Astrocyte (in vitro differentiated cells and primary cell): ENCODE measurements at regions not wholly inside any gene's neighbourhood (a gene's known extent, or its start where the extent isn't known, plus 50 kb on each side); places are given as distances from the start of the nearest gene placed in this dataset.

ENCODE experiments used
- DNase-seq: peaks from one replicate; pipeline ENCODE4 v3.0.0-alpha.2; 2010; ENCODE audit warnings: low read depth
- FAIRE-seq: peaks from 2 replicates; lab custom pipeline; 2011; peaks lifted over from hg19 to GRCh38; lab: Jason Lieb, UNC
- H2AFZ ChIP-seq: 2 replicates; pipeline ENCODE4 v1.6.0; 2012; ENCODE audit warnings: low read depth, low read length, inconsistent platforms
- H3K27ac ChIP-seq: 2 replicates; pipeline ENCODE4 v1.5.1; 2011; ENCODE audit warnings: low read depth, low read length, inconsistent platforms
- H3K27me3 ChIP-seq: 2 replicates; pipeline ENCODE4 v1.6.0; 2011; ENCODE audit warnings: low read length, inconsistent platforms; ENCODE audit not compliant: insufficient read depth
- H3K36me3 ChIP-seq: 2 replicates; pipeline ENCODE4 v1.5.1; 2011; ENCODE audit warnings: low read length, inconsistent platforms; ENCODE audit not compliant: insufficient read depth
- H3K4me1 ChIP-seq: 2 replicates; pipeline ENCODE4 v1.5.1; 2011; ENCODE audit warnings: low read length, inconsistent platforms; ENCODE audit not compliant: insufficient read depth
- H3K4me2 ChIP-seq: 2 replicates; pipeline ENCODE4 v1.6.0; 2012; ENCODE audit warnings: low read length, inconsistent platforms
- H3K4me3 ChIP-seq: 2 replicates; pipeline ENCODE4 v1.5.1; 2011; ENCODE audit warnings: low read depth, mild to moderate bottlenecking, low read length, inconsistent platforms; ENCODE audit not compliant: insufficient read depth
- H3K79me2 ChIP-seq: 2 replicates; pipeline ENCODE4 v1.6.0; 2012; ENCODE audit warnings: mild to moderate bottlenecking, low read length, inconsistent platforms; ENCODE audit not compliant: insufficient read depth
- H3K9ac ChIP-seq: 2 replicates; pipeline ENCODE4 v1.6.0; 2012; ENCODE audit warnings: mild to moderate bottlenecking, low read length, inconsistent platforms
- H3K9me3 ChIP-seq: 2 replicates; pipeline ENCODE4 v1.5.1; 2012; ENCODE audit warnings: low read depth, mild to moderate bottlenecking, low read length, inconsistent platforms; ENCODE audit not compliant: insufficient read depth
- H4K20me1 ChIP-seq: 2 replicates; pipeline ENCODE4 v1.6.0; 2012; ENCODE audit warnings: low read length, inconsistent platforms; ENCODE audit not compliant: insufficient read depth
- H3K27ac Mint-ChIP-seq: one replicate; pipeline ENCODE4 v1.8.0; 2021; ENCODE audit warnings: mild to moderate bottlenecking, mixed read lengths; ENCODE audit not compliant: unreplicated experiment
- H3K27me3 Mint-ChIP-seq: one replicate; pipeline ENCODE4 v1.8.0; 2021; ENCODE audit warnings: low read depth, mixed read lengths; ENCODE audit not compliant: unreplicated experiment
- H3K36me3 Mint-ChIP-seq: one replicate; pipeline ENCODE4 v1.8.0; 2021; ENCODE audit warnings: low read depth, mixed read lengths; ENCODE audit not compliant: unreplicated experiment
- H3K4me1 Mint-ChIP-seq: one replicate; pipeline ENCODE4 v1.8.0; 2021; ENCODE audit warnings: low read depth, mixed read lengths; ENCODE audit not compliant: unreplicated experiment
- H3K4me3 Mint-ChIP-seq: one replicate; pipeline ENCODE4 v1.8.0; 2021; ENCODE audit warnings: mild to moderate bottlenecking, moderate library complexity, mixed read lengths; ENCODE audit not compliant: unreplicated experiment
- H3K9me3 Mint-ChIP-seq: one replicate; pipeline ENCODE4 v1.8.0; 2021; ENCODE audit warnings: mild to moderate bottlenecking, mixed read lengths; ENCODE audit not compliant: unreplicated experiment
- CTCF ChIP-seq: IDR thresholded peaks from 2 replicates; pipeline ENCODE4 v1.5.1; 2011; ENCODE audit warnings: low read depth, mild to moderate bottlenecking, inconsistent platforms, low read length, moderate library complexity; ENCODE audit not compliant: insufficient read depth
- EZH2 ChIP-seq: IDR thresholded peaks from 2 replicates; pipeline ENCODE4 v1.6.1; 2012; ENCODE audit warnings: mild to moderate bottlenecking, low read length, inconsistent platforms; ENCODE audit not compliant: insufficient read depth

- Histone ChIP-seq H3K9me3 (no peaks in the 10 kb centered on the region), H3K4me2 (no peak overlapping the region), H3K36me3 (no peaks in the 10 kb centered on the region), H3K79me2 (no peaks in the 10 kb centered on the region), H4K20me1 (no peaks in the 10 kb centered on the region), H3K4me1 (no peaks in the 10 kb centered on the region), H3K4me3 (no peak overlapping the region), H3K27ac (no peak overlapping the region), H3K9ac (no peak overlapping the region), H2AFZ (no peak overlapping the region), H3K27me3 (peaks cover 3% of the 10 kb centered on the region)
- peaks cover 5% of the 10 kb centered on the region for H3K9me3 Mint-ChIP-seq
- H3K36me3 Mint-ChIP-seq, result no peaks in the 10 kb centered on the region
- H3K4me1 Mint-ChIP-seq, result peaks cover 4% of the 10 kb centered on the region
- H3K27ac Mint-ChIP-seq, result no peak overlapping the region
- no peak for DNase-seq
- no peak overlapping the region for H3K4me3 Mint-ChIP-seq
- H3K27me3 Mint-ChIP-seq, result peaks cover 60% of the 10 kb centered on the region
- TF ChIP-seq CTCF, result no peak
- TF ChIP-seq EZH2, result no peak
- no peak for FAIRE-seq
Measured at GRCh38 chr1:47627471-47628370, 189.9 kb downstream of the FOXD2 start.

GRCh38 chr1:47629201-47629600, 191.4 kb downstream of the FOXD2 start:
- no peaks in the 10 kb centered on the region for H3K36me3 Mint-ChIP-seq

More at GRCh38 chr1:47629201-47629600, 191.4 kb downstream of the FOXD2 start:
- H3K9ac ChIP-seq, result no peak overlapping the region
- no peaks in the 10 kb centered on the region for H3K79me2 ChIP-seq
- H4K20me1 ChIP-seq, result no peaks in the 10 kb centered on the region
- H3K27me3 Mint-ChIP-seq, result peaks cover 60% of the 10 kb centered on the region
- no peak overlapping the region for H3K4me2 ChIP-seq
- DNase-seq (no peak), FAIRE-seq (no peak)
- H3K4me3 Mint-ChIP-seq, result no peak overlapping the region
- no peak overlapping the region for H3K27ac Mint-ChIP-seq
- H3K4me3 ChIP-seq, result no peak overlapping the region
- H3K27me3 ChIP-seq, result peaks cover 5% of the 10 kb centered on the region
- no peaks in the 10 kb centered on the region for H3K9me3 ChIP-seq
- no peak overlapping the region for H2AFZ ChIP-seq
- peaks cover 5% of the 10 kb centered on the region for H3K9me3 Mint-ChIP-seq
- no peaks in the 10 kb centered on the region for H3K4me1 ChIP-seq
- H3K36me3 ChIP-seq, result no peaks in the 10 kb centered on the region
- H3K4me1 Mint-ChIP-seq, result peaks cover 4% of the 10 kb centered on the region
- TF ChIP-seq EZH2, result no peak
- TF ChIP-seq CTCF, result no peak
- no peak overlapping the region for H3K27ac ChIP-seq
